H54 (cell line): ENCODE measurements at regions not wholly inside any gene's neighbourhood (a gene's known extent, or its start where the extent isn't known, plus 50 kb on each side); places are given as distances from the start of the nearest gene placed in this dataset.
"Not testable (repeated sequence)": the region's sequence is repeated elsewhere in the genome, so short reads cannot be mapped to it uniquely, and the experiment has no call there.

Source experiments
- DNase-seq: peaks from one replicate; pipeline ENCODE4 v3.0.0; 2011; ENCODE audit warnings: low spot score, mixed read lengths; ENCODE audit not compliant: insufficient read length
- FAIRE-seq: peaks from 3 replicates; lab custom pipeline; 2011; peaks lifted over from hg19 to GRCh38; lab: Jason Lieb, UNC
- POLR2A ChIP-seq: IDR thresholded peaks from 2 replicates; pipeline ENCODE4 v1.6.1; 2011; ENCODE audit warnings: low read depth, mild to moderate bottlenecking, low read length

- DNase-seq, result no peak
- no peak for TF ChIP-seq POLR2A
- no peak for FAIRE-seq
Measured at GRCh38 chr9:90523958-90524357, 118.7 kb downstream of the DIRAS2 start.

- FAIRE-seq (no peak), DNase-seq (no peak)
- TF ChIP-seq POLR2A, result no peak
Measured at GRCh38 chr9:90526386-90526785, 116.2 kb downstream of the DIRAS2 start.

GRCh38 chr9:90536094-90536493 lies 106.5 kb downstream of the DIRAS2 start:
- DNase-seq, FAIRE-seq: not testable (repeated sequence)

GRCh38 chr9:90538566-90538965 lies 104.1 kb downstream of the DIRAS2 start:
- FAIRE-seq (no peak), DNase-seq (no peak)
- no peak for TF ChIP-seq POLR2A

GRCh38 chr9:90539286-90539685 lies 103.3 kb downstream of the DIRAS2 start:
- DNase-seq, result no peak
- FAIRE-seq, result no peak
- TF ChIP-seq POLR2A, result no peak

GRCh38 chr9:90540734-90541133 lies 101.9 kb downstream of the DIRAS2 start:
- no peak for FAIRE-seq
- TF ChIP-seq POLR2A, result no peak

GRCh38 chr9:90544488-90544887 lies 98.1 kb downstream of the DIRAS2 start:
- DNase-seq (no peak), FAIRE-seq (no peak)
- TF ChIP-seq POLR2A, result no peak

More at GRCh38 chr9:90540734-90541133, 101.9 kb downstream of the DIRAS2 start:
- no peak for DNase-seq

- peak; percentile 90 for FAIRE-seq
- TF ChIP-seq POLR2A, result no peak
- DNase-seq, result peak; percentile 14
Measured at GRCh38 chr9:90546200-90546599, 96.4 kb downstream of the DIRAS2 start.

- FAIRE-seq, result peak; percentile 20
- no peak for DNase-seq
- TF ChIP-seq POLR2A, result no peak
Measured at GRCh38 chr9:90547896-90548295, 94.7 kb downstream of the DIRAS2 start.

- DNase-seq (no peak), FAIRE-seq (no peak)
- no peak for TF ChIP-seq POLR2A
Measured at GRCh38 chr9:90552317-90552716, 90.3 kb downstream of the DIRAS2 start.

- TF ChIP-seq POLR2A, result no peak
- no peak for FAIRE-seq
- no peak for DNase-seq
Measured at GRCh38 chr9:90555351-90556057, 87.1 kb downstream of the DIRAS2 start.

GRCh38 chr9:90556897-90557675 lies 85.5 kb downstream of the DIRAS2 start:
- no peak for TF ChIP-seq POLR2A
- DNase-seq (no peak), FAIRE-seq (no peak)

GRCh38 chr9:90559075-90560073 lies 83.2 kb downstream of the DIRAS2 start:
- no peak for TF ChIP-seq POLR2A
- DNase-seq, result no peak
- FAIRE-seq, result no peak
